ENCODE measurements at regions not wholly inside any gene's neighbourhood (a gene's known extent, or its start where the extent isn't known, plus 50 kb on each side); places are given as distances from the start of the nearest gene placed in this dataset.

GRCh38 chr5:126235628-126236027, 187.6 kb upstream of the GRAMD2B start:
- ATAC-seq (replicated peaks; ENCODE audit: extremely low read depth, poor library complexity, severe bottlenecking) = no peak
- H3K4me1 Mint-ChIP-seq = no peaks in the 10 kb centered on the region
- H3K9me3 Mint-ChIP-seq = peaks cover 6% of the 10 kb centered on the region
- H3K27me3 Mint-ChIP-seq = no peaks in the 10 kb centered on the region
- DNase-seq (ENCODE audit: low spot score in 2 of 2) = no peak
- H3K27ac Mint-ChIP-seq (ENCODE audit: low read depth) = no peak overlapping the region
- no peak overlapping the region for H3K4me3 Mint-ChIP-seq
- H3K36me3 Mint-ChIP-seq (ENCODE audit: insufficient read depth) = no peaks in the 10 kb centered on the region

DNA sequence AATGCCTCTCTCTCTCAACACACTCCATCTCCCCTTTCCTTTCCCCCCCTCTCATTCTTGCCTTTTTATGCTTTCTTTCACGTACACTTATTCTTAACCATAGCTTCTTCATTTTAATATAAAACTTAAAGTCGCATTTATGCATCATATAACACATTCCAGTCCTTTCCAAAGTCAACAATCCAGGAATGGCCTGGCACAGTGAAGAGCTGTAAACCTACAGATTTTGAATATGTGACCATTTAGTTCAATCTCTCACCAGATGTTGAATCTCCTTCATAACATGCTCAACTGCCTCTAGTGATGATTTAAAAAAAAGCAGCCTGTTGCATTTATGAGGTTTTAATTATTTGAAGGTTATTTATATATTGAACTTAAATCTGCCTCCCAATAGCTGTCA, 186.2 kb upstream of the GRAMD2B start:
- Mint-ChIP-seq H3K4me3 (no peak overlapping the region), H3K4me1 (no peaks in the 10 kb centered on the region), H3K27ac (ENCODE audit: low read depth) (no peak overlapping the region), H3K36me3 (ENCODE audit: insufficient read depth) (no peaks in the 10 kb centered on the region), H3K9me3 (peaks cover 6% of the 10 kb centered on the region), H3K27me3 (no peaks in the 10 kb centered on the region)
- no peak for DNase-seq (ENCODE audit: low spot score in 2 of 2)
- no peak for ATAC-seq (replicated peaks; ENCODE audit: extremely low read depth, poor library complexity, severe bottlenecking)

- no peak overlapping the region for H3K27ac Mint-ChIP-seq (ENCODE audit: low read depth)
- peaks cover under 1% of the 10 kb centered on the region for H3K27me3 Mint-ChIP-seq
- no peak overlapping the region for H3K4me3 Mint-ChIP-seq
- DNase-seq (ENCODE audit: low spot score in 2 of 2) (no peak), ATAC-seq (replicated peaks; ENCODE audit: extremely low read depth, poor library complexity, severe bottlenecking) (no peak)
- no peaks in the 10 kb centered on the region for H3K4me1 Mint-ChIP-seq
- no peaks in the 10 kb centered on the region for H3K36me3 Mint-ChIP-seq (ENCODE audit: insufficient read depth)
- peaks cover 10% of the 10 kb centered on the region for H3K9me3 Mint-ChIP-seq
Measured at GRCh38 chr5:126248611-126249010, 174.6 kb upstream of the GRAMD2B start.

- H3K27me3 Mint-ChIP-seq = no peaks in the 10 kb centered on the region
- H3K4me3 Mint-ChIP-seq = no peak overlapping the region
- ATAC-seq (replicated peaks; ENCODE audit: extremely low read depth, poor library complexity, severe bottlenecking) (no peak), DNase-seq (ENCODE audit: low spot score in 2 of 2) (no peak)
- H3K36me3 Mint-ChIP-seq (ENCODE audit: insufficient read depth) = no peaks in the 10 kb centered on the region
- H3K9me3 Mint-ChIP-seq = peaks cover 10% of the 10 kb centered on the region
- H3K27ac Mint-ChIP-seq (ENCODE audit: low read depth) = no peak overlapping the region
- no peaks in the 10 kb centered on the region for H3K4me1 Mint-ChIP-seq
Measured at GRCh38 chr5:126251024-126251423, 172.2 kb upstream of the GRAMD2B start.

GRCh38 chr5:126253406-126253805, 169.8 kb upstream of the GRAMD2B start:
- Mint-ChIP-seq H3K4me1 (no peaks in the 10 kb centered on the region), H3K36me3 (ENCODE audit: insufficient read depth) (no peaks in the 10 kb centered on the region), H3K27me3 (peaks cover 8% of the 10 kb centered on the region), H3K9me3 (peaks cover 11% of the 10 kb centered on the region), H3K27ac (ENCODE audit: low read depth) (no peak overlapping the region), H3K4me3 (no peak overlapping the region)
- DNase-seq (ENCODE audit: low spot score in 2 of 2) (no peak), ATAC-seq (replicated peaks; ENCODE audit: extremely low read depth, poor library complexity, severe bottlenecking) (no peak)

- no peaks in the 10 kb centered on the region for H3K27me3 Mint-ChIP-seq
- H3K4me3 Mint-ChIP-seq = no peak overlapping the region
- no peaks in the 10 kb centered on the region for H3K9me3 Mint-ChIP-seq
- H3K36me3 Mint-ChIP-seq (ENCODE audit: insufficient read depth) = no peaks in the 10 kb centered on the region
- ATAC-seq (replicated peaks; ENCODE audit: extremely low read depth, poor library complexity, severe bottlenecking) (no peak), DNase-seq (ENCODE audit: low spot score in 2 of 2) (no peak)
- H3K4me1 Mint-ChIP-seq = no peaks in the 10 kb centered on the region
- no peak overlapping the region for H3K27ac Mint-ChIP-seq (ENCODE audit: low read depth)
Measured at GRCh38 chr5:126263591-126264184, 159.5 kb upstream of the GRAMD2B start.

GRCh38 chr5:126265917-126266316, 157.3 kb upstream of the GRAMD2B start:
- no peaks in the 10 kb centered on the region for H3K4me1 Mint-ChIP-seq
- DNase-seq (ENCODE audit: low spot score in 2 of 2) = no peak
- no peak overlapping the region for H3K27ac Mint-ChIP-seq (ENCODE audit: low read depth)
- H3K36me3 Mint-ChIP-seq (ENCODE audit: insufficient read depth) = no peaks in the 10 kb centered on the region
- no peaks in the 10 kb centered on the region for H3K9me3 Mint-ChIP-seq
- H3K27me3 Mint-ChIP-seq = no peaks in the 10 kb centered on the region
- no peak for ATAC-seq (replicated peaks; ENCODE audit: extremely low read depth, poor library complexity, severe bottlenecking)
- H3K4me3 Mint-ChIP-seq = no peak overlapping the region

- H3K4me1 Mint-ChIP-seq = no peaks in the 10 kb centered on the region
- no peaks in the 10 kb centered on the region for H3K36me3 Mint-ChIP-seq (ENCODE audit: insufficient read depth)
- no peak overlapping the region for H3K4me3 Mint-ChIP-seq
- DNase-seq (ENCODE audit: low spot score in 2 of 2) = no peak
- ATAC-seq (replicated peaks; ENCODE audit: extremely low read depth, poor library complexity, severe bottlenecking) = no peak
- no peaks in the 10 kb centered on the region for H3K9me3 Mint-ChIP-seq
- H3K27me3 Mint-ChIP-seq = no peaks in the 10 kb centered on the region
- no peak overlapping the region for H3K27ac Mint-ChIP-seq (ENCODE audit: low read depth)
Measured at GRCh38 chr5:126267438-126267837, 155.8 kb upstream of the GRAMD2B start.

- Mint-ChIP-seq H3K36me3 (ENCODE audit: insufficient read depth) (no peaks in the 10 kb centered on the region), H3K27ac (ENCODE audit: low read depth) (no peak overlapping the region), H3K9me3 (no peaks in the 10 kb centered on the region), H3K27me3 (no peaks in the 10 kb centered on the region), H3K4me1 (no peaks in the 10 kb centered on the region), H3K4me3 (no peak overlapping the region)
- no peak for ATAC-seq (replicated peaks; ENCODE audit: extremely low read depth, poor library complexity, severe bottlenecking)
- DNase-seq (ENCODE audit: low spot score in 2 of 2) = no peak
Measured at GRCh38 chr5:126268697-126269315, 154.4 kb upstream of the GRAMD2B start.

DNA sequence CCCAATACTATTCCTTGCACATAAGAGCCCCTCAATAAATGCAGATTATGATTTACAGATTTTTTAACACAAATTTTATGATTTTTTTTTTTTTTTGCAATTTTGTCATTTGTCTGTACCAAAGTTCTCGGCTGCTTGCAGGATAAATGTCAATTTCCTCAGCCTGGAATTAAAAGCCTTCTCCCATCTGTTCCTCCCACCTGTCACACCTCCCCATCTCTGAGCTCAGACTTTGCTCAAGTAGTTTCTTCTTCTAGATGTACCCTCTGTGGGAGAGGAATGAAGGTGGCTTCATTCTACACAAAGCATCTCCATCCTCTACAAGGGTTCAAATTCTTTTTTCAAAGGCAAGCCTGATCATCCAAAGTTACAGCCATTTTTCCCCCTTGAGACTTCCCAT, 153.7 kb upstream of the GRAMD2B start:
- Mint-ChIP-seq H3K4me1 (no peaks in the 10 kb centered on the region), H3K4me3 (no peak overlapping the region), H3K36me3 (ENCODE audit: insufficient read depth) (no peaks in the 10 kb centered on the region), H3K27ac (ENCODE audit: low read depth) (no peak overlapping the region), H3K27me3 (no peaks in the 10 kb centered on the region), H3K9me3 (no peaks in the 10 kb centered on the region)
- no peak for ATAC-seq (replicated peaks; ENCODE audit: extremely low read depth, poor library complexity, severe bottlenecking)
- no peak for DNase-seq (ENCODE audit: low spot score in 2 of 2)

GRCh38 chr5:126271141-126271540, 152.1 kb upstream of the GRAMD2B start:
- DNase-seq (ENCODE audit: low spot score in 2 of 2) = no peak
- Mint-ChIP-seq H3K27ac (ENCODE audit: low read depth) (no peak overlapping the region), H3K4me1 (no peaks in the 10 kb centered on the region), H3K36me3 (ENCODE audit: insufficient read depth) (no peaks in the 10 kb centered on the region), H3K27me3 (no peaks in the 10 kb centered on the region), H3K4me3 (no peak overlapping the region), H3K9me3 (no peaks in the 10 kb centered on the region)
- ATAC-seq (replicated peaks; ENCODE audit: extremely low read depth, poor library complexity, severe bottlenecking) = no peak

DNA sequence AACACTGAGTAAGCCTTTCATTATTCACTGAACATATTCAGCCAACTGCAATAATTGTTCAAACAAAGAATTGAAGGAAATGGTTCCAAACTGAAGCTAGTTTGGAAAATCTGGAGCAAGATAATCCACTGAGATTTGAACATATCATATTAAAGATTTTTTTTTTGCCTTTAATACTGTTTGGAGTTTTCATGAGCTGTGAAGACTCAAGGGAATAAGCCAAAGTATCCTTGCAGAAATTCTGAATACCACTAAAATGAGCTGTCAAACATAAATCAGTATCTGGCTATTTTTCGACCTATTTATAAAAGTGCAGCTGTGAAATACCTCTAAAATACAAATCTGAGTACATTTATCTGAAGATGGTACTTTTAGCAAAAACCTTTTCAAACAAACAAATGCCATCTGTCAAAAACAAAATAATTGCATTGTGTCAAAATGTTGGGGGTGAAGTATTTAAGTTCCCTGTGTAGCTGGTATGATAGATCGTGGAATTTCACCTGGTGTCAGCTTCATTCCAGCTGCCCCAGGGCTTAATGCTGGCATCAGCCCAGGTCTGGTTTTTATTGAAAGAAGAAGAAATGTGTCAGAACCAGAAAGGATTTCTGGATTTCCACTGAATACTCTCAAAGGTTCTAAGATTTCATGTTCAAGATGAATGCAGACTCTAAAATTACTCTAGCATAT, 149.0 kb upstream of the GRAMD2B start:
- Mint-ChIP-seq H3K9me3 (no peaks in the 10 kb centered on the region), H3K27ac (ENCODE audit: low read depth) (no peak overlapping the region), H3K27me3 (no peaks in the 10 kb centered on the region), H3K4me3 (no peak overlapping the region), H3K36me3 (ENCODE audit: insufficient read depth) (no peaks in the 10 kb centered on the region), H3K4me1 (no peaks in the 10 kb centered on the region)
- no peak for ATAC-seq (replicated peaks; ENCODE audit: extremely low read depth, poor library complexity, severe bottlenecking)
- no peak for DNase-seq (ENCODE audit: low spot score in 2 of 2)

GRCh38 chr5:126274763-126275125, 148.5 kb upstream of the GRAMD2B start:
- no peaks in the 10 kb centered on the region for H3K36me3 Mint-ChIP-seq (ENCODE audit: insufficient read depth)
- H3K4me3 Mint-ChIP-seq = no peak overlapping the region
- H3K27me3 Mint-ChIP-seq = no peaks in the 10 kb centered on the region
- H3K4me1 Mint-ChIP-seq = no peaks in the 10 kb centered on the region
- no peaks in the 10 kb centered on the region for H3K9me3 Mint-ChIP-seq
- no peak overlapping the region for H3K27ac Mint-ChIP-seq (ENCODE audit: low read depth)
- ATAC-seq (replicated peaks; ENCODE audit: extremely low read depth, poor library complexity, severe bottlenecking) = no peak
- DNase-seq (ENCODE audit: low spot score in 2 of 2) = no peak
